OCI-LY3 (cell line): ENCODE measurements at regions not wholly inside any gene's neighbourhood (a gene's known extent, or its start where the extent isn't known, plus 50 kb on each side); places are given as distances from the start of the nearest gene placed in this dataset.
A peak's percentile ranks its signal among the peaks of the same experiment; 100 is the strongest.

Experiments
- H2AFZ ChIP-seq: fragments of 200-600, 300-600 bp; shearing (Covaris generic); 2 replicates; pipeline ENCODE4 v1.6.0; 2014; ENCODE audit warnings: antibody characterized with exemption, low read depth, low read length
- H3K27ac ChIP-seq: fragments of 200-600, 300-600 bp; sonication (generic); 2 replicates; pipeline ENCODE4 v1.5.1; 2014; ENCODE audit warnings: mild to moderate bottlenecking, low read length, moderate library complexity, mixed read lengths
- H3K27me3 ChIP-seq: fragments of 200-600, 300-600 bp; sonication (generic); 2 replicates; pipeline ENCODE4 v1.6.1; 2014; ENCODE audit warnings: low read depth, low read length, mixed read lengths
- H3K36me3 ChIP-seq: fragments of 200-600, 300-600 bp; sonication (generic); replicated peaks from 2 replicates; pipeline ENCODE3; 2014; ENCODE audit warnings: low read depth, low read length, mixed read lengths
- H3K4me1 ChIP-seq: fragments of 300-600, 200-600 bp; sonication (generic); 2 replicates; pipeline ENCODE4 v1.6.1; 2014; ENCODE audit warnings: low read length, mixed read lengths
- H3K4me2 ChIP-seq: fragments of 200-600, 300-600 bp; sonication (generic); 2 replicates; pipeline ENCODE4 v1.6.1; 2014; ENCODE audit warnings: low read length, mixed read lengths
- H3K4me3 ChIP-seq: fragments of 300-600, 200-600 bp; sonication (generic); 2 replicates; pipeline ENCODE4 v1.5.1; 2014; ENCODE audit warnings: antibody characterized with exemption, mild to moderate bottlenecking, low read length, moderate library complexity
- H3K79me2 ChIP-seq: fragments of 300-600, 200-600 bp; shearing (Covaris generic); 2 replicates; pipeline ENCODE4 v1.6.1; 2014; ENCODE audit warnings: mild to moderate bottlenecking, low read length, mixed read lengths
- H3K9ac ChIP-seq: fragments of 300-600, 200-600 bp; shearing (Covaris generic); 2 replicates; pipeline ENCODE4 v1.6.0; 2014; ENCODE audit warnings: mild to moderate bottlenecking, low read length, moderate library complexity
- H3K9me3 ChIP-seq: fragments of 200-600, 300-600 bp; shearing (Covaris generic); 2 replicates; pipeline ENCODE4 v1.6.1; 2014; ENCODE audit warnings: low read length, mixed read lengths; ENCODE audit not compliant: insufficient read depth
- H4K20me1 ChIP-seq: fragments of 200-600, 300-600 bp; sonication (generic); 2 replicates; pipeline ENCODE4 v1.6.1; 2016; ENCODE audit warnings: low read length, mixed read lengths; ENCODE audit not compliant: insufficient read depth
- EZH2phosphoT487 ChIP-seq: fragments of 200-600 bp; shearing (Covaris generic); IDR thresholded peaks from 2 replicates; pipeline ENCODE4 v1.6.1; 2018; ENCODE audit warnings: antibody characterized with exemption, mixed run types, low read depth
- TF ChIP-seq, protein P1 (sequence below): fragments of 200-600, 300-600 bp; sonication (generic); IDR thresholded peaks from 2 replicates; pipeline ENCODE4 v1.5.1; 2014; ENCODE audit warnings: antibody characterized with exemption, low read length, low read depth

DNA sequence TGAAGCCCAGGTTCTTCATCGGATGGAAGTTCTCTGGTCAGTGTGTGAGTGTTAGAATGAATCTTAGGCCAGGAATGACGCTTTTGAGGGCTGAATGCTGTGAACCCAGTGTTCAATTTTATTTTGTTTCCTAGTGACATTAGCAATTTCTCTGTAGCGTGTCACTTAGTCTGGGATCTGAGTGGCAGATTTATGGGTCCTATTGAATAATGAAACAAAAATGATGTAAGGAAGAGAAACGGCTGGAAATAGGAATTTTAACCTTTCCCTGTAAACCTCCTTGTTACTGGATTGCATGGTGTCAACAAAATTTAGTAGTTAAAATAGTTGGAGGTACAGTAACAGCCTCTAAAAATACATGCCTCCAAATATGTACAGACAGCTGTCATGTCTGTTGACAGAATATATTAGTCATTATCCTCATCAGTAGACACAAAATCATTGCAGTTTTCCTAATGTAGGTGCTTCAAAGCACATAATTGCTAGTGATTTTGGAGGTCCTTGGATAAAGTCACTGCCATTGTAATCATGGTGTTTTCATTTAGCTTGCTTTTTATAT, 223.8 kb upstream of the SPRED2 start:
- Histone ChIP-seq H3K79me2 (no peaks in the 10 kb centered on the region), H4K20me1 (no peaks in the 10 kb centered on the region), H3K4me3 (no peak overlapping the region), H3K27me3 (0 out of 2 replicates have a peak, but pooled peaks cover 3% of the 10 kb centered on the region), H3K4me1 (no peaks in the 10 kb centered on the region), H3K9me3 (no peaks in the 10 kb centered on the region), H3K9ac (no peak overlapping the region), H3K4me2 (no peak overlapping the region), H3K36me3 (no peaks in the 10 kb centered on the region), H3K27ac (no peak overlapping the region), H2AFZ (no peak overlapping the region)
- TF ChIP-seq EZH2phosphoT487, result no peak
- TF ChIP-seq, protein P1, sequence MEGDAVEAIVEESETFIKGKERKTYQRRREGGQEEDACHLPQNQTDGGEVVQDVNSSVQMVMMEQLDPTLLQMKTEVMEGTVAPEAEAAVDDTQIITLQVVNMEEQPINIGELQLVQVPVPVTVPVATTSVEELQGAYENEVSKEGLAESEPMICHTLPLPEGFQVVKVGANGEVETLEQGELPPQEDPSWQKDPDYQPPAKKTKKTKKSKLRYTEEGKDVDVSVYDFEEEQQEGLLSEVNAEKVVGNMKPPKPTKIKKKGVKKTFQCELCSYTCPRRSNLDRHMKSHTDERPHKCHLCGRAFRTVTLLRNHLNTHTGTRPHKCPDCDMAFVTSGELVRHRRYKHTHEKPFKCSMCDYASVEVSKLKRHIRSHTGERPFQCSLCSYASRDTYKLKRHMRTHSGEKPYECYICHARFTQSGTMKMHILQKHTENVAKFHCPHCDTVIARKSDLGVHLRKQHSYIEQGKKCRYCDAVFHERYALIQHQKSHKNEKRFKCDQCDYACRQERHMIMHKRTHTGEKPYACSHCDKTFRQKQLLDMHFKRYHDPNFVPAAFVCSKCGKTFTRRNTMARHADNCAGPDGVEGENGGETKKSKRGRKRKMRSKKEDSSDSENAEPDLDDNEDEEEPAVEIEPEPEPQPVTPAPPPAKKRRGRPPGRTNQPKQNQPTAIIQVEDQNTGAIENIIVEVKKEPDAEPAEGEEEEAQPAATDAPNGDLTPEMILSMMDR, result no peak

DNA sequence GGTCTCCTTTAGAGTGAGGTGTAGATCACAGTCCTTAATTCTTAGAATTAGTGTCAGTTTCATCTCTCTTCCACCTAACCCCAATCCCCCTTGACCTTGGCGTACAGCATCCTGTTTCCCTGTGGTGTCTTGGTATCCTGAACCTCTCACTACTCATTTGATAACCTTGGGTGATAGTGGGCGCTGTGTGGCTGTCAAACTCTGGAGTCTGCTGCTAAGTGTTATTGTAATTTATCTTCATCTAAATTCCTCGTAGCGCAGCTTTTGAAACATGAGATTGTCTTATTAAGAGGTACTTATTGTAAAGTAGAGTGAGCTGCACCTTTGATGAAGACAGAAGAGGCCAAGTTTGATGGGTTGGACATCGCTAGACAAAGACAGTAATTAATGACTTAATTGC, 222.6 kb upstream of the SPRED2 start:
- Histone ChIP-seq H3K4me1 (no peaks in the 10 kb centered on the region), H3K36me3 (no peaks in the 10 kb centered on the region), H3K79me2 (no peaks in the 10 kb centered on the region), H3K9ac (no peak overlapping the region), H3K27me3 (0 out of 2 replicates have a peak, but pooled peaks cover 3% of the 10 kb centered on the region), H3K4me2 (no peak overlapping the region), H3K9me3 (no peaks in the 10 kb centered on the region), H3K27ac (no peak overlapping the region), H2AFZ (no peak overlapping the region), H3K4me3 (no peak overlapping the region), H4K20me1 (no peaks in the 10 kb centered on the region)
- no peak for TF ChIP-seq EZH2phosphoT487
- TF ChIP-seq, protein P1, result no peak

DNA sequence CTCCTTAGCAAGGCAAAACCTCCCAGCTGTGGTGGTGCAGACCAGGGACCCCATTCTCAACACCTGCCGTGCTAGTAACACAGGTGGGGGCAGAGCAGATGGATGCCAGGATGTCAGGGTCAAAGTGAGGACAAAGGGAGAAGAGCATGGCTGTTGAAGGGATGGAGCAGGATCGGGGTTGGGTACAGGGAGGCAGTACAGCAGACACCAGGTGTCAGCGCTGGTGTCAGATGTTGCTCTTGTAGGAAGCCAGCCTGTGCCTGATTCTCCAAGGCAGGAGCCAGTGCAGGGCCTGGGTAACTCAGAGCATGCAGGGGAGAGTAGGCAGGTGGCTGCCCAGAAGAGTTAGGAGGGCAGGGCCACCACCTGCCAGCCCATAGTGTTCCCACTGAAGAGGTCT, 222.1 kb upstream of the SPRED2 start:
- H3K9ac ChIP-seq, result no peak overlapping the region
- H3K4me2 ChIP-seq, result no peak overlapping the region
- H3K27me3 ChIP-seq, result 0 out of 2 replicates have a peak, but pooled peaks cover 3% of the 10 kb centered on the region
- 0 out of 2 replicates have a peak overlapping the region, but pooled peaks have one; percentile 52 for H2AFZ ChIP-seq
- no peaks in the 10 kb centered on the region for H3K79me2 ChIP-seq
- no peaks in the 10 kb centered on the region for H3K4me1 ChIP-seq
- H3K36me3 ChIP-seq, result no peaks in the 10 kb centered on the region
- no peak overlapping the region for H3K4me3 ChIP-seq
- H3K27ac ChIP-seq, result no peak overlapping the region
- TF ChIP-seq, protein P1, result no peak
- no peak for TF ChIP-seq EZH2phosphoT487
- no peaks in the 10 kb centered on the region for H4K20me1 ChIP-seq
- H3K9me3 ChIP-seq, result no peaks in the 10 kb centered on the region

DNA sequence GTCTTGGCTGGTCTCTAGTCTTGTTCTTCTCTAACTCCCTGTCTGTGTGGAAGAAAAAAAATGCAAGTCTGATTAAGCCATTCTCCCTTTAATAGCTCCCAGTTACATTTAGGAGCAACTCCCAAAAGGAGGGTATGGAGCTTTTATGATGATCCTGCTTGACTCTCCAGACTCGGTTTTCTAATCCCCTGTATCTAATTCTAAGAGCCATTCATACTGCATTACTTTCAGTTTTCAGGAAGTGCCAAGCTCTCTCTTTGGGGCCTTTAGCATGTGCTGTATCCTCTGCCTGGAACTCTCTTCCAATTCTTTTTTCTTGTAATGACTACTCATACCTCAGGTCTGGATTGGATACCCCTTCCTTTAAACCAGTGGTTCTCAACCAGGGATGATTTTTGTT, 219.7 kb upstream of the SPRED2 start:
- Histone ChIP-seq H3K9me3 (no peaks in the 10 kb centered on the region), H4K20me1 (no peaks in the 10 kb centered on the region), H3K4me2 (no peak overlapping the region), H3K27me3 (0 out of 2 replicates have a peak, but pooled peaks cover 3% of the 10 kb centered on the region), H2AFZ (no peak overlapping the region), H3K27ac (no peak overlapping the region), H3K36me3 (no peaks in the 10 kb centered on the region), H3K4me1 (no peaks in the 10 kb centered on the region), H3K9ac (no peak overlapping the region), H3K4me3 (no peak overlapping the region), H3K79me2 (no peaks in the 10 kb centered on the region)
- TF ChIP-seq, protein P1, result no peak
- no peak for TF ChIP-seq EZH2phosphoT487
